Panc1 (cell line): ENCODE measurements at regions not wholly inside any gene's neighbourhood (a gene's known extent, or its start where the extent isn't known, plus 50 kb on each side); places are given as distances from the start of the nearest gene placed in this dataset.

Source experiments
- ATAC-seq: fragments of 200-7000 bp; cut with Tn5 transposase; 2 replicates; pipeline ENCODE4 v1.9.1; 2020; ENCODE audit warnings: mild to moderate bottlenecking, moderate library complexity
- BruUV-seq: library from RNA; stranded (reverse); fragments of 400-500 nt; replicated peaks from 2 replicates; lab custom pipeline; 2021; lab: Mats Ljungman, UMichigan
- CTCF ChIA-PET: fragments of 300-600 bp; sonication (Branson Sonifier 250); formaldehyde crosslinking; loops from one replicate; lab custom pipeline; 2022; ENCODE audit warnings: antibody characterized with exemption; lab: Charles Lee
- POLR2A ChIA-PET: fragments of 300-600 bp; sonication (Branson Sonifier 250); formaldehyde crosslinking; loops from one replicate; lab custom pipeline; 2022; ENCODE audit warnings: antibody characterized with exemption; lab: Charles Lee
- DNase-seq: peaks from one replicate; pipeline ENCODE4 v3.0.0-alpha.2; 2010; ENCODE audit warnings: low read depth, low spot score
- H3K27ac ChIP-seq: 2 replicates; pipeline ENCODE4 v1.5.1; 2011; ENCODE audit warnings: mild to moderate bottlenecking, low read length, inconsistent platforms
- H3K27me3 ChIP-seq: fragments of 200-500 bp; sonication (Bioruptor generic); 2 replicates; pipeline ENCODE4 v1.6.0; 2014; ENCODE audit warnings: low read length, inconsistent platforms; ENCODE audit not compliant: control insufficient read depth, insufficient read depth
- H3K36me3 ChIP-seq: fragments of 200-500 bp; sonication (Bioruptor generic); 2 replicates; pipeline ENCODE4 v1.5.1; 2014; ENCODE audit warnings: inconsistent platforms, mild to moderate bottlenecking, low read length, moderate library complexity; ENCODE audit not compliant: control insufficient read depth, insufficient read depth
- H3K4me1 ChIP-seq: 2 replicates; pipeline ENCODE4 v1.5.1; 2011; ENCODE audit warnings: inconsistent platforms, mild to moderate bottlenecking, low read length, moderate library complexity; ENCODE audit not compliant: control insufficient read depth, insufficient read depth
- H3K4me3 ChIP-seq, 2 experiments: 2 replicates each; pipeline ENCODE4 v1.5.1; 2011 to 2012; ENCODE audit warnings: low read depth in 2 of 2, low read length in 2 of 2, mild to moderate bottlenecking in 2 of 2, inconsistent platforms in 1 of 2, moderate library complexity in 1 of 2
- H3K9me3 ChIP-seq: fragments of 200-500 bp; sonication (Bioruptor generic); 2 replicates; pipeline ENCODE4 v1.5.1; 2014; ENCODE audit warnings: low read depth, mild to moderate bottlenecking, inconsistent platforms, low read length, moderate library complexity; ENCODE audit not compliant: control insufficient read depth, insufficient read depth
- CTCF ChIP-seq: fragments of 450-650 bp; IDR thresholded peaks from 2 replicates; pipeline ENCODE4 v1.5.1; 2017; ENCODE audit warnings: mild to moderate bottlenecking
- POLR2AphosphoS5 ChIP-seq: IDR thresholded peaks from 2 replicates; pipeline ENCODE4 v1.6.1; 2012; ENCODE audit warnings: mild to moderate bottlenecking, low read depth, low read length, moderate library complexity
- REST ChIP-seq, 2 experiments: IDR thresholded peaks; 2 replicates each; pipeline ENCODE4 v1.6.1; 2011 to 2012; ENCODE audit warnings: low read depth in 2 of 2, control low read depth in 1 of 2, low read length in 1 of 2, mild to moderate bottlenecking in 1 of 2, moderate library complexity in 1 of 2; ENCODE audit not compliant: insufficient read depth in 1 of 2
- SIN3A ChIP-seq: IDR thresholded peaks from 2 replicates; pipeline ENCODE4 v1.6.1; 2012; ENCODE audit warnings: low read depth, mild to moderate bottlenecking, low read length, moderate library complexity, borderline replicate concordance; ENCODE audit not compliant: insufficient read depth
- TCF7L2 ChIP-seq: IDR thresholded peaks from 2 replicates; pipeline ENCODE4 v1.6.1; 2011; ENCODE audit warnings: mild to moderate bottlenecking, low read depth, low read length, inconsistent platforms
- in situ Hi-C: cut with HindIII; loops from 2 replicates; pipeline ENCODE4 v1.10.0; 2016; ENCODE audit warnings: low sequenced_read_pairs, low pct_unique_long_range_greater_than_20kb
- intact Hi-C: fragments of 100-400 bp; cut with micrococcal nuclease; formaldehyde crosslinking; loops from one replicate; pipeline ENCODE4 v1.10.0; 2022; ENCODE audit not compliant: unreplicated experiment

- H3K36me3 ChIP-seq, result no peaks in the 10 kb centered on the region
- in situ Hi-C loops, result no loop called here
- CTCF ChIA-PET, result no interaction called here
- no peak for TF ChIP-seq TCF7L2
- no peak for TF ChIP-seq CTCF
- TF ChIP-seq SIN3A, result no peak
- no peak for TF ChIP-seq REST (IDR thresholded peaks at IDR 0.05; ENCODE audit: insufficient read depth in 1 of 2, low read depth in 2 of 2, low read length in 1 of 2)
- TF ChIP-seq POLR2AphosphoS5, result no peak
- BruUV-seq, result no TSS peak
- ATAC-seq, result no peak
- intact Hi-C loops, result no loop called here
- no peaks in the 10 kb centered on the region for H3K9me3 ChIP-seq
- no peak overlapping the region for H3K27ac ChIP-seq
- H3K27me3 ChIP-seq, result no peaks in the 10 kb centered on the region
- no peaks in the 10 kb centered on the region for H3K4me1 ChIP-seq
- POLR2A ChIA-PET, result no interaction called here
- DNase-seq, result no peak
- H3K4me3 ChIP-seq, result no peak overlapping the region
Observed at GRCh38 chr2:67880291-67880761, 182.5 kb downstream of the C1D start.

GRCh38 chr2:67881816-67882215 is 181.0 kb downstream of the C1D start:
- Histone ChIP-seq H3K27ac (no peak overlapping the region), H3K4me1 (no peaks in the 10 kb centered on the region), H3K4me3 (no peak overlapping the region), H3K36me3 (no peaks in the 10 kb centered on the region), H3K9me3 (no peaks in the 10 kb centered on the region), H3K27me3 (no peaks in the 10 kb centered on the region)
- ChIA-PET POLR2A (no interaction called here), CTCF (no interaction called here)
- in situ Hi-C loops, result no loop called here
- ATAC-seq (no peak), DNase-seq (no peak)
- TF ChIP-seq CTCF, result no peak
- TF ChIP-seq SIN3A, result no peak
- no peak for TF ChIP-seq TCF7L2
- no peak for TF ChIP-seq POLR2AphosphoS5
- TF ChIP-seq REST (IDR thresholded peaks at IDR 0.05; ENCODE audit: insufficient read depth in 1 of 2, low read depth in 2 of 2, low read length in 1 of 2), result no peak
- intact Hi-C loops, result no loop called here
- no TSS peak for BruUV-seq
